ENCODE measurements at regions not wholly inside any gene's neighbourhood (a gene's known extent, or its start where the extent isn't known, plus 50 kb on each side); places are given as distances from the start of the nearest gene placed in this dataset.
A peak's percentile ranks its signal among the peaks of the same experiment; 100 is the strongest.

GRCh38 chr3:135629701-135630408 lies 335.7 kb upstream of the PPP2R3A start:
- no peaks in the 10 kb centered on the region for H3K36me3 ChIP-seq (ENCODE audit: control insufficient read depth, insufficient read depth, low read length)
- no peaks in the 10 kb centered on the region for H3K79me1 ChIP-seq (ENCODE audit: low read depth in 1 of 2, low read length in 2 of 2)
- in situ Hi-C loops (cut with MboI; ENCODE audit: low sequenced_read_pairs) (no loop called here), dilution Hi-C loops (cut with HindIII; ENCODE audit: low sequenced_read_pairs, unreplicated experiment) (no loop called here), intact Hi-C loops (cut with micrococcal nuclease) (no loop called here)
- CTCF ChIA-PET, result no interaction called here
- no peak overlapping the region for H3K56ac ChIP-seq (ENCODE audit: extremely low read depth, insufficient read depth, low read length)
- no peaks in the 10 kb centered on the region for H3K27me3 ChIP-seq (ENCODE audit: control insufficient read depth, insufficient read depth, low read length)
- no peak overlapping the region for H2BK120ac ChIP-seq (ENCODE audit: low read depth, low read length)
- POLR2A ChIA-PET (ENCODE audit: unreplicated experiment), result no interaction called here
- no peak overlapping the region for H2BK15ac ChIP-seq (ENCODE audit: low read depth, low read length)
- TF ChIP-seq CEBPB (IDR thresholded peaks at IDR 0.05; ENCODE audit: low read depth, low read length) (no peak), SMC3 (IDR thresholded peaks at IDR 0.05; ENCODE audit: low read depth, low read length) (no peak), CTCF (conservative IDR thresholded peaks at IDR 0.05; ENCODE audit: low read depth, low read length) (no peak), RCOR1 (IDR thresholded peaks at IDR 0.05; ENCODE audit: insufficient replicate concordance, low read length) (no peak), BHLHE40 (IDR thresholded peaks at IDR 0.05; ENCODE audit: low read depth, low read length) (no peak), RAD21 (IDR thresholded peaks at IDR 0.05; ENCODE audit: low read length) (no peak), MAFK (IDR thresholded peaks at IDR 0.05; ENCODE audit: low read depth, low read length) (no peak), RFX5 (IDR thresholded peaks at IDR 0.05; ENCODE audit: low read depth, low read length) (no peak), USF2 (IDR thresholded peaks at IDR 0.05; ENCODE audit: low read depth, low read length) (no peak), POLR2A (IDR thresholded peaks at IDR 0.05; ENCODE audit: low read depth, low read length) (no peak), CHD1 (IDR thresholded peaks at IDR 0.05; ENCODE audit: low read depth, low read length) (no peak), MXI1 (IDR thresholded peaks at IDR 0.05; ENCODE audit: borderline replicate concordance, low read depth, low read length) (no peak), NFE2L2 (IDR thresholded peaks at IDR 0.05; ENCODE audit: low read depth, low read length) (no peak)
- TF ChIP-seq, protein P1, sequence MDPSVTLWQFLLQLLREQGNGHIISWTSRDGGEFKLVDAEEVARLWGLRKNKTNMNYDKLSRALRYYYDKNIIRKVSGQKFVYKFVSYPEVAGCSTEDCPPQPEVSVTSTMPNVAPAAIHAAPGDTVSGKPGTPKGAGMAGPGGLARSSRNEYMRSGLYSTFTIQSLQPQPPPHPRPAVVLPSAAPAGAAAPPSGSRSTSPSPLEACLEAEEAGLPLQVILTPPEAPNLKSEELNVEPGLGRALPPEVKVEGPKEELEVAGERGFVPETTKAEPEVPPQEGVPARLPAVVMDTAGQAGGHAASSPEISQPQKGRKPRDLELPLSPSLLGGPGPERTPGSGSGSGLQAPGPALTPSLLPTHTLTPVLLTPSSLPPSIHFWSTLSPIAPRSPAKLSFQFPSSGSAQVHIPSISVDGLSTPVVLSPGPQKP (IDR thresholded peaks at IDR 0.05; ENCODE audit: borderline replicate concordance, low read depth, low read length), result no peak
- DNase-seq, result no peak
- H3K27ac ChIP-seq (ENCODE audit: insufficient read depth, low read length), result no peak overlapping the region
- H3K4me2 ChIP-seq (ENCODE audit: low read depth, low read length), result no peak overlapping the region
- H4K20me1 ChIP-seq (ENCODE audit: insufficient read depth, low read length), result no peaks in the 10 kb centered on the region
- no peak overlapping the region for H4K8ac ChIP-seq (ENCODE audit: low read depth in 2 of 2, low read length in 2 of 2)
- no CpG with 5 or more reads among the region's 5 CpGs for WGBS, 2 experiments (ENCODE audit: extremely low coverage in 2 of 2, insufficient read length in 1 of 2)
- no peak overlapping the region for H3K4me3 ChIP-seq (ENCODE audit: insufficient read depth, low read depth, low read length)
- no peak overlapping the region for H2AFZ ChIP-seq (replicated peaks; ENCODE audit: low read length, poor library complexity)
- no peak overlapping the region for H4K5ac ChIP-seq (ENCODE audit: low read depth, low read length)
- no peak overlapping the region for H3K9ac ChIP-seq (ENCODE audit: low read depth, low read length)
- BruUV-seq (replicated peaks), result no TSS peak
- H2BK5ac ChIP-seq (ENCODE audit: low read depth, low read length, poor library complexity, severe bottlenecking), result no peak overlapping the region
- no peak overlapping the region for H3K18ac ChIP-seq (ENCODE audit: low read depth, low read length)
- H3K9me1 ChIP-seq (ENCODE audit: insufficient read depth, low read length), result no peaks in the 10 kb centered on the region
- H4K91ac ChIP-seq (ENCODE audit: insufficient read depth, low read depth, low read length), result no peak overlapping the region
- no peak overlapping the region for H3K14ac ChIP-seq (replicated peaks; ENCODE audit: low read depth, low read length)
- H3K23ac ChIP-seq (ENCODE audit: low read depth, low read length), result no peak overlapping the region
- no peak for ATAC-seq (ENCODE audit: low read depth)
- peak overlapping the region; percentile 5 for H2AK9ac ChIP-seq (replicated peaks; ENCODE audit: low read depth, low read length, poor library complexity)
- H2BK20ac ChIP-seq (ENCODE audit: low read depth, low read length), result no peak overlapping the region
- H3K4me1 ChIP-seq (ENCODE audit: control insufficient read depth, insufficient read depth, low read length), result no peaks in the 10 kb centered on the region
- H3K4ac ChIP-seq (ENCODE audit: low read depth, low read length), result no peak overlapping the region
- no peaks in the 10 kb centered on the region for H3K9me3 ChIP-seq (ENCODE audit: control insufficient read depth, insufficient read depth, low read length)
- no peak overlapping the region for H2AK5ac ChIP-seq (ENCODE audit: low read depth, low read length)
